Upper lobe of left lung (tissue), 6 donors: ENCODE measurements at regions not wholly inside any gene's neighbourhood (a gene's known extent, or its start where the extent isn't known, plus 50 kb on each side); places are given as distances from the start of the nearest gene placed in this dataset.

Source experiments
- ATAC-seq, 2 donors: fragments of 200-7000 bp; cut with Tn5 transposase; one replicate each; pipeline ENCODE4 v1.9.1; 2022; ENCODE audit warnings: mild to moderate bottlenecking in 2 of 2, moderate library complexity in 2 of 2; ENCODE audit not compliant: low FRiP score in 2 of 2
- DNase-seq, 2 donors: peaks; one replicate each; pipeline ENCODE4 v3.0.0-alpha.2; 2019 to 2020
- H3K27ac ChIP-seq, 4 donors: fragments of 200-600 bp; sonication (generic); one replicate each; pipeline ENCODE4 v1.5.1; 2016 to 2019
- H3K27me3 ChIP-seq, 4 donors: fragments of 200-600 bp; sonication (generic); one replicate each; pipeline ENCODE4 v1.5.1; 2017 to 2019
- H3K36me3 ChIP-seq, 4 donors: fragments of 200-600 bp; sonication (generic); one replicate each; pipeline ENCODE4 v1.5.1; 2016 to 2019
- H3K4me1 ChIP-seq, 4 donors: fragments of 200-600 bp; sonication (generic); one replicate each; pipeline ENCODE4 v1.5.1; 2018 to 2019
- H3K4me3 ChIP-seq, 4 donors: fragments of 200-600 bp; sonication (generic); one replicate each; pipeline ENCODE4 v1.5.1; 2017 to 2019; ENCODE audit warnings: mild to moderate bottlenecking in 2 of 4, moderate library complexity in 1 of 4
- H3K9me3 ChIP-seq, 4 donors: fragments of 200-600 bp; sonication (generic); one replicate each; pipeline ENCODE4 v1.5.1; 2018 to 2019
- CTCF ChIP-seq, 6 experiments: fragments of 450-650 bp in 4 of 6; fragments of 200-600 bp in 2 of 6; sonication (generic) in 2 of 6; IDR thresholded peaks; one replicate each; pipeline ENCODE4 v1.5.1; 2016 to 2019; ENCODE audit warnings: antibody characterized with exemption in 6 of 6
- EP300 ChIP-seq, 4 donors: sonication (generic); formaldehyde crosslinking; IDR thresholded peaks; one replicate each; pipeline ENCODE4 v1.5.1; 2017; ENCODE audit warnings: antibody characterized with exemption in 4 of 4, control low read depth in 2 of 4
- POLR2A ChIP-seq, 4 donors: fragments of 450-650 bp; IDR thresholded peaks; one replicate each; pipeline ENCODE4 v1.5.1; 2016 to 2017; ENCODE audit warnings: antibody characterized with exemption in 4 of 4, mild to moderate bottlenecking in 2 of 4
- POLR2AphosphoS5 ChIP-seq, 2 donors: sonication (generic); formaldehyde crosslinking; IDR thresholded peaks; one replicate each; pipeline ENCODE4 v1.5.1; 2017; ENCODE audit warnings: antibody characterized with exemption in 2 of 2
- WGBS, 2 donors: methylation state at CpG; one replicate each; pipeline ENCODE4 v1.1.5; 2017 to 2018; 5-methylcytosine and 5-hydroxymethylcytosine counted together
- donor health status: DM: no; HTN: no; CAD: no; lungs with moderate emphysema.
- donor health status: DM: no; HTN: yes; CAD: no; lungs with severe emphysema.

GRCh38 chr7:20466543-20467021 lies 135.9 kb downstream of the ITGB8 start:
- ATAC-seq (peak in 1 of 2 donors; percentile 75), DNase-seq (no peak)
- TF ChIP-seq EP300 (IDR thresholded peaks at IDR 0.05) (peak in 2 of 4 donors; percentile 26 to 72), POLR2AphosphoS5 (IDR thresholded peaks at IDR 0.05) (peak in 1 of 2 donors; percentile 51), POLR2A (IDR thresholded peaks at IDR 0.05) (no peak), CTCF (IDR thresholded peaks at IDR 0.05) (no peak)
- no peaks in the 10 kb centered on the region for H3K27me3 ChIP-seq
- H3K4me1 ChIP-seq = no peaks in the 10 kb centered on the region
- no peaks in the 10 kb centered on the region for H3K36me3 ChIP-seq
- no peaks in the 10 kb centered on the region for H3K9me3 ChIP-seq
- H3K27ac ChIP-seq = peak overlapping the region in 2 of 4 donors; percentile 12 to 49
- WGBS, 2 donors = 45 to 61% methylated on average over 1 of the region's 1 CpG
- no peak overlapping the region for H3K4me3 ChIP-seq

GRCh38 chr7:20470082-20470481 lies 139.4 kb downstream of the ITGB8 start:
- no peak for TF ChIP-seq CTCF (IDR thresholded peaks at IDR 0.05)
- no peak for TF ChIP-seq POLR2AphosphoS5 (IDR thresholded peaks at IDR 0.05)
- TF ChIP-seq POLR2A (IDR thresholded peaks at IDR 0.05) = no peak
- TF ChIP-seq EP300 (IDR thresholded peaks at IDR 0.05) = no peak
- Histone ChIP-seq H3K4me1 (no peaks in the 10 kb centered on the region), H3K36me3 (no peaks in the 10 kb centered on the region), H3K27me3 (no peaks in the 10 kb centered on the region), H3K4me3 (no peak overlapping the region), H3K27ac (peak overlapping the region in 1 of 4 donors; percentile 24), H3K9me3 (no peaks in the 10 kb centered on the region)
- no peak for DNase-seq
- ATAC-seq = no peak
- 39 to 43% methylated on average over 1 of the region's 1 CpG for WGBS, 2 donors

- H3K36me3 ChIP-seq = no peaks in the 10 kb centered on the region
- TF ChIP-seq EP300 (IDR thresholded peaks at IDR 0.05) = peak in 1 of 4 donors; percentile 44
- TF ChIP-seq POLR2A (IDR thresholded peaks at IDR 0.05) = no peak
- WGBS, 2 donors = 57 to 65% methylated on average over 1 of the region's 1 CpG
These were observed 140.0 kb downstream of the ITGB8 start for GRCh38 chr7:20470726-20471125.

GRCh38 chr7:20474249-20474648 lies 141.2 kb upstream of the ABCB5 start:
- ATAC-seq (peak in 1 of 2 donors; percentile 16), DNase-seq (no peak)
- H3K9me3 ChIP-seq = no peaks in the 10 kb centered on the region
- H3K4me1 ChIP-seq = no peaks in the 10 kb centered on the region
- H3K36me3 ChIP-seq = no peaks in the 10 kb centered on the region
- WGBS, 2 donors = 42 to 78% methylated on average over 2 of the region's 2 CpGs
- no peak overlapping the region for H3K4me3 ChIP-seq
- no peaks in the 10 kb centered on the region for H3K27me3 ChIP-seq
- no peak overlapping the region for H3K27ac ChIP-seq
- TF ChIP-seq EP300 (IDR thresholded peaks at IDR 0.05) = peak in 1 of 4 donors; percentile 63
- no peak for TF ChIP-seq POLR2AphosphoS5 (IDR thresholded peaks at IDR 0.05)

More at GRCh38 chr7:20470726-20471125, 140.0 kb downstream of the ITGB8 start:
- H3K4me3 ChIP-seq = no peak overlapping the region
- ATAC-seq (peak; percentile 43 to 64), DNase-seq (no peak)
- no peaks in the 10 kb centered on the region for H3K27me3 ChIP-seq
- H3K27ac ChIP-seq = peak overlapping the region in 2 of 4 donors; percentile 7 to 24
- H3K4me1 ChIP-seq = no peaks in the 10 kb centered on the region
- no peaks in the 10 kb centered on the region for H3K9me3 ChIP-seq

GRCh38 chr7:20475756-20476155 lies 139.7 kb upstream of the ABCB5 start:
- no peak for ATAC-seq
- TF ChIP-seq EP300 (IDR thresholded peaks at IDR 0.05) (no peak), POLR2AphosphoS5 (IDR thresholded peaks at IDR 0.05) (no peak), POLR2A (IDR thresholded peaks at IDR 0.05) (no peak), CTCF (IDR thresholded peaks at IDR 0.05) (no peak)
- H3K4me1 ChIP-seq = no peaks in the 10 kb centered on the region
- no peak for DNase-seq
- H3K4me3 ChIP-seq = no peak overlapping the region
- no peaks in the 10 kb centered on the region for H3K36me3 ChIP-seq
- H3K9me3 ChIP-seq = no peaks in the 10 kb centered on the region
- H3K27ac ChIP-seq = no peak overlapping the region
- no peaks in the 10 kb centered on the region for H3K27me3 ChIP-seq

GRCh38 chr7:20477067-20477466 lies 138.4 kb upstream of the ABCB5 start:
- H3K36me3 ChIP-seq = no peaks in the 10 kb centered on the region
- no peaks in the 10 kb centered on the region for H3K4me1 ChIP-seq
- DNase-seq (no peak), ATAC-seq (no peak)
- no peak overlapping the region for H3K4me3 ChIP-seq
- no peak overlapping the region for H3K27ac ChIP-seq
- no peaks in the 10 kb centered on the region for H3K9me3 ChIP-seq
- no peaks in the 10 kb centered on the region for H3K27me3 ChIP-seq
- TF ChIP-seq POLR2A (IDR thresholded peaks at IDR 0.05) (no peak), POLR2AphosphoS5 (IDR thresholded peaks at IDR 0.05) (no peak), CTCF (IDR thresholded peaks at IDR 0.05) (no peak), EP300 (IDR thresholded peaks at IDR 0.05) (peak in 1 of 4 donors; percentile 55)
- 89 to 97% methylated on average over 1 of the region's 1 CpG for WGBS, 2 donors
